HG03045 (cell line): ENCODE measurements at regions not wholly inside any gene's neighbourhood (a gene's known extent, or its start where the extent isn't known, plus 50 kb on each side); places are given as distances from the start of the nearest gene placed in this dataset.
"Not testable (repeated sequence)": the region's sequence is repeated elsewhere in the genome, so short reads cannot be mapped to it uniquely, and the experiment has no call there.

Experiments
- ATAC-seq: cut with Tn5 transposase; IDR thresholded peaks from one replicate; pipeline ENCODE4 v1.9.1; 2021; ENCODE audit warnings: mild to moderate bottlenecking, moderate library complexity; ENCODE audit not compliant: unreplicated experiment

DNA sequence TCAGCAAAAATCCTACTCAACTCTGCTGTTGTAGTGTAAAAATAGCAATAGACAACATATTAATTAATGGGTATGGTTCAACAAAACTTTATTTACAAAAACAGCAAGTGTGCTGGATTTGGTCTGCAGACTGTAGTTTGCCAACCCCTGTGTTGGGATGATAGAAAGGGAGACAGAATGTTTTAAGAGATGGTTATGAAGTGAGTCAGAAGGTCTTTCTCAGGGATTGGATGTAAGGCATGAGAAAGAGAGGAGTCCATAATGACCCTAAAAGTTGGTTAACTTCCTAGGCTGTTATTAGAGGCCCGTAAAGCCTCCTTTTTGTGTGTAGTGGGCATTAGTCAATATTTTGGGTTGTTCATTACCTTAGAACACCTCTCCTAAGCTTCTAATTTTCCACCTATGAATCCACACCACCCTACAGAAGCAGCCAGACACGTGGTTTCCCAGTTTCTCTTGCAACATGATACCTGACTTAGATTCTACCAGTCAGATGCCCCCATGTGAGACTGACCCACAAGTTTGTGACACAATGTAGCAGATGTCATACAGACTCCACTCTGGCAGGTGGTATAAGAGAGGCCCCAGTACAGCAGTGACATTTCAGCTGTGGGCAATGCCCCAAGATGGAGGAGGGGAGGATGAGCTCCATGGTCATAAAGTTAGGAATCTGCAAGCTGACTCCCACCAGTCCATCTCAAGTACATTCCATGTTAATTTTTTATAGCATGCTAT, 1015.6 kb downstream of the KCNMA1 start:
- ATAC-seq = no peak

GRCh38 chr10:76618641-76619040, 1019.0 kb downstream of the KCNMA1 start:
- ATAC-seq = no peak

DNA sequence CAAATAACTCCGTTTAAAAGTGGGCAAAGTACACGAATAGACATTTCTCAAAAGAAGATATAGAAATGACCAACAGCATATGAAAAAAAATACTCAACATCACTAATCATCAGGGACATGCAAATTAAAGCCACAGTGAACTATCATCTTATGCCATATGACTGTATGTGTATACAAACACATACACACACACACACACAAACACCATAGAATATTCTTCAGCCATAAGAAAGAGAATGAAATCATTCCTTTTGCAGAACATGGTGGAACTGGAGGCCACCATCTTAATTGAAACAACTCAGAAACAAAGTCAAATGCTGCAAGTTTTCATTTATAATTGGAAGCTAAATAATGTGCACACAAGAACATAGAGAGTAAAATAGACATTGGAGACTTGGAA, 1019.4 kb downstream of the KCNMA1 start:
- ATAC-seq = no peak

DNA sequence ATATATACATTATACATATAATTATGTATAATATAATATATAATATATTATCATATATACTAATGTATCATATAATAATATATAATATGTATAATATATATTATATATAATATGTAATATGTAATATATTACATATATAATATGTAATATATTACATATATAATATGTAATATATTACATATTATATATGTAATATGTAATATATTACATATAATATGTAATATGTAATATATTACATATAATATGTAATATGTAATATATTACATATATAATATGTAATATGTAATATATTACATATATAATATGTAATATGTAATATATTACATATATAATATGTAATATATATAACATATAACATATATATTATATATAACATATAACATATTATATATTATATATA, 1020.9 kb downstream of the KCNMA1 start:
- not testable (repeated sequence) for ATAC-seq

GRCh38 chr10:76615049-76615448, 1022.6 kb downstream of the KCNMA1 start:
- no peak for ATAC-seq
